ENCODE measurements at regions not wholly inside any gene's neighbourhood (a gene's known extent, or its start where the extent isn't known, plus 50 kb on each side); places are given as distances from the start of the nearest gene placed in this dataset.

GRCh38 chr2:156132130-156132529 is 200.4 kb downstream of the NR4A2 start:
- DNase-seq (ENCODE audit: insufficient read length, low spot score) (no peak), FAIRE-seq (no peak)
- TF ChIP-seq CTCF (IDR thresholded peaks at IDR 0.05; ENCODE audit: insufficient read depth, missing control alignments): no peak

- peak; percentile 4 for TF ChIP-seq CTCF (IDR thresholded peaks at IDR 0.05; ENCODE audit: insufficient read depth, missing control alignments)
- DNase-seq (ENCODE audit: insufficient read length, low spot score) (no peak), FAIRE-seq (no peak)
These were observed 203.3 kb downstream of the NR4A2 start for GRCh38 chr2:156129227-156129626.

GRCh38 chr2:156125018-156125417 is 207.5 kb downstream of the NR4A2 start:
- TF ChIP-seq CTCF (IDR thresholded peaks at IDR 0.05; ENCODE audit: insufficient read depth, missing control alignments): no peak
- DNase-seq (ENCODE audit: insufficient read length, low spot score): no peak
- FAIRE-seq: no peak

- TF ChIP-seq CTCF (IDR thresholded peaks at IDR 0.05; ENCODE audit: insufficient read depth, missing control alignments): no peak
- DNase-seq (ENCODE audit: insufficient read length, low spot score) (no peak), FAIRE-seq (no peak)
These were observed 208.1 kb downstream of the NR4A2 start for GRCh38 chr2:156124458-156124857.

- FAIRE-seq: no peak
- DNase-seq (ENCODE audit: insufficient read length, low spot score): no peak
- TF ChIP-seq CTCF (IDR thresholded peaks at IDR 0.05; ENCODE audit: insufficient read depth, missing control alignments): no peak
These were observed 213.6 kb downstream of the NR4A2 start for GRCh38 chr2:156118753-156119416.

GRCh38 chr2:156116113-156116512 is 216.4 kb downstream of the NR4A2 start:
- no peak for FAIRE-seq
- no peak for TF ChIP-seq CTCF (IDR thresholded peaks at IDR 0.05; ENCODE audit: insufficient read depth, missing control alignments)
- no peak for DNase-seq (ENCODE audit: insufficient read length, low spot score)

GRCh38 chr2:156115338-156115737 is 217.2 kb downstream of the NR4A2 start:
- no peak for FAIRE-seq
- no peak for TF ChIP-seq CTCF (IDR thresholded peaks at IDR 0.05; ENCODE audit: insufficient read depth, missing control alignments)

More at GRCh38 chr2:156115338-156115737, 217.2 kb downstream of the NR4A2 start:
- no peak for DNase-seq (ENCODE audit: insufficient read length, low spot score)

Measured in D721Med (cell line).